Umbilical cord (tissue), 1 donor: ENCODE measurements at regions not wholly inside any gene's neighbourhood (a gene's known extent, or its start where the extent isn't known, plus 50 kb on each side); places are given as distances from the start of the nearest gene placed in this dataset.
A peak's percentile ranks its signal among the peaks of the same experiment; 100 is the strongest.
"Not testable (repeated sequence)": the region's sequence is repeated elsewhere in the genome, so short reads cannot be mapped to it uniquely, and the experiment has no call there.

ENCODE experiments used
- DNase-seq: peaks from one replicate; pipeline ENCODE4 v3.0.0-alpha.2; 2015; ENCODE audit warnings: low spot score

DNA sequence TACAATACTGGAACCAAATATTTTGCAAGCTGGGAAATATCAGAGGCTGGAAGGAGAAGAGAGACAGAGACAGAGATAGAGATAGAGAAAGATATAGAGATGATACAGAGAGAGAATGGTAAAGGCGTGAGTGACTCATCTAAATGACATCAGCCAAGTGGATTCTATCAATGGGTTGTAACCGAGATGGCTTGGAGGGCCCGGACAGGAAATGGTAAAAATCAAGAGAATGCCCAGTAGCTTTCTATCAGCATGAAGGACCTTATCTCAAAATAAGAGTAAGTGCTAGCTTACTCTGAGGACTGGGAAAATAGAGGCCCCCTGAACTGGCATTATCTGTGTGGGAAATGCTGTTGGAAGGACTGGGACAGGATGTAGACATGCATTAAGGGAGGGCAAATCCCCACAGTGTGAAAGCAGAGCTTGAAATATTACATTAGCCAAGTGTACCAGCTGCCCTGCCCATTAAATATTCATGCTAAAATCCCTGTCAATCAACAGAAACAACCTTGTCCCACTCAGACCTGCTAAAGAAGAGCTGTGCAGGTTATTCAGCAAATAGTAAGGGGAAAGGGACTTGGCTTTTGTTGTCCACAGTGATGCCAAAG lies 76.6 kb upstream of the ZNF644 start:
- peak; percentile 15 for DNase-seq

DNA sequence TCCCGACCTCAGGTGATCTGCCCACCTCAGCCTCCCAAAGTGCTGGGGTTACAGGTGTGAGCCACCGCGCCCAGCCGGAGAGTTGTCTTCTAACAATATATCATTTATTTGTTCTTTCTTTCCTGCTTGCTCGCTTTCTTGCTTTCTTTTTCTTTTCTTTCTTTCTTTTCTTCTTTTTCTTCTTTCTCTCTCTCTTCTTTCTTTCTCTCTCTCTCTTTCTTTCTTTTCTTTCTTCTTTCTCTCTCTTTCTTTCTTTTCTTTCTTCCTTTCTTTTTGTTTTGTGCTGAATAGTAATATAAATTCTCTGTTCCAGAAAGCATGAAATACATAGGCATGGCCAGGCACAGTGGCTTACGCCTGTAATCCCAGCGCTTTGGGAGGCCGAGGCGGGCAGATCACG lies 73.5 kb upstream of the ZNF644 start:
- not testable (repeated sequence) for DNase-seq

DNA sequence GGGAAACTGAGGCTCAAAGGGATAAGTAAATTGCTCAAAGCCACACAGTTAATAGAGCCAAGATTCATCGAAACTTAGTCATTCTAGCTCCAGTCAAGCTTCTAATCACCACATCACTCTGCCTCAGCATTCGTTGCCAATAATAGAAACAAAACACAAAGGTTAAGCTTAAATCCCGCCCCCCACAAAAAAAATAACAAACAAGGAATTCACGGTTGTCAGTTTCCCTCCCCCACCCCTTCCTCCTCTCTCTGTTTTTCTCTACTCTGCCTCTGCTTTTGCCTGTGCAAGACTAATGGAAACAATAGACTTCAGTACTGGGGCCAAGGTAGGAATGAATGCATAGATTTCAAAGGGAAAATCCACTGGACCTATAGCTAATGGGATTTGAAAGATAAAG lies 70.7 kb upstream of the ZNF644 start:
- DNase-seq = no peak

DNA sequence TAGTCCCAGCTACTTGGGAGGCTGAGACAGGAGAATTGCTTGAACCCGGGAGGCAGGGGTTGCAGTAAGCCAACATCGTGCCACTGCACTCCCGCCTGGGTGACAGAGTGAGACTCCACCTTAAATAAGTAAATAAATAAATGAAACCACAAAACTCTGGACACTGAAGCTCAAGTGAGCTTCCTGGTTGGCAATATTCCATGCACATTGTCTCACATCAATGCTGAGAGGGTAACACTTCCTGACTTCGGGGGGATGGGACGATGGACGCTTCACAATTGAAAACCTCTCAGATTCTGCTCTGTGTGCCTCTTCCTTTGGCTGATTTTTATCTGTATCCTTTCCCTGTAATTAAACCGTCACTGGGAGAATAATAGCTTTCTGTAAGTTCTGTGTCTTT lies 70.0 kb upstream of the ZNF644 start:
- DNase-seq = no peak

DNA sequence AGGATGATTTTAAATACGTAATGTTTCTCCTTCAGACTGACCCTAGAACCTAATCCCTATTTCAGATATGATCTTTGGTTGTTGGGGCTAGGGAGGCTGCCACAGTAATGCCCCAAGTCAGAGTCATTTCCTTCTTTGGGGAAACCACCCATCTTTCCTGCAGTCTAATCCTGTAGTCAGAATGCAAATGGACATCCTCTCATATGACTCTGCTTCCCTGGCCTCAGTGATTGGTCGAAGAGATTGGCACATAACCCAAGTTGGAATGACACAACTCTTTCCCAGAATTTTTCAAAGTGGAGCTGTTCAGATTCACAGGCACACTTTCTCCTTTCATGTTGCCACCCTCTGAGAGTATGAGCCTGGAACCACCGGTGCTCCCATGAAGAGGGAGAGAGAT lies 58.8 kb upstream of the ZNF644 start:
- no peak for DNase-seq

DNA sequence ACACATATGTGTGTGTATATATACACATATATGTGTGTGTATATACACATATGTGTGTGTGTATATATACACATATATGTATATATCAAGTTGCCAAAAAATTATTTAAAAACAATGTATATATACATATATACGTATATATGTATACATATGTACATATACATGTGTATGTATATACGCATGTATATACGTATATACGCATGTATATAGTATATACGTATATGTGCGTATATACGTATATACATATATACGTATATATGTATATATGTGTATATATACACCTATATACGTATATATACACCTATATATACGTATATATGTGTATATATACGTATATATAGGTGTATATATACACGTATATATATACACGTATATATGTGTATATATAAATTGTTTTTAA lies 57.0 kb upstream of the ZNF644 start:
- no peak for DNase-seq

DNA sequence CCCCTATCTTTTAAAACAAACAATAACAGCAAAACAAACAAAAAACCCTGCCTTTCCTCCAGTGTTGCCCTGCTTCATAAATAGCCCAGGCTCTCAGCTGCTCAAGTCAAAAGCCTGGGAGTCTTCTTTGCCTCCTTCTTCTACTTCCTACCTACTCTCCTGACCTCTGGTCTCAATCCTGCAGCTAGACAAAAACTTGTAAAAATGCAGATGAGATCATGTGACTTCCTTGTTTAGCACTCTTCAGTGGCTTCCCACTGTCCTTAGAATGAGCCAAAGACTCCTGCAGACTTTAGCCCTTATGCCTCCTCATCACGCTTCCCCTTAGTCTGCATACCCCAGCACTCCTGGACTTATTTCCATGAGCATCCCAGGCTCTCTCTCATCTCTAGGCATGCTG lies 55.0 kb upstream of the ZNF644 start:
- no peak for DNase-seq

DNA sequence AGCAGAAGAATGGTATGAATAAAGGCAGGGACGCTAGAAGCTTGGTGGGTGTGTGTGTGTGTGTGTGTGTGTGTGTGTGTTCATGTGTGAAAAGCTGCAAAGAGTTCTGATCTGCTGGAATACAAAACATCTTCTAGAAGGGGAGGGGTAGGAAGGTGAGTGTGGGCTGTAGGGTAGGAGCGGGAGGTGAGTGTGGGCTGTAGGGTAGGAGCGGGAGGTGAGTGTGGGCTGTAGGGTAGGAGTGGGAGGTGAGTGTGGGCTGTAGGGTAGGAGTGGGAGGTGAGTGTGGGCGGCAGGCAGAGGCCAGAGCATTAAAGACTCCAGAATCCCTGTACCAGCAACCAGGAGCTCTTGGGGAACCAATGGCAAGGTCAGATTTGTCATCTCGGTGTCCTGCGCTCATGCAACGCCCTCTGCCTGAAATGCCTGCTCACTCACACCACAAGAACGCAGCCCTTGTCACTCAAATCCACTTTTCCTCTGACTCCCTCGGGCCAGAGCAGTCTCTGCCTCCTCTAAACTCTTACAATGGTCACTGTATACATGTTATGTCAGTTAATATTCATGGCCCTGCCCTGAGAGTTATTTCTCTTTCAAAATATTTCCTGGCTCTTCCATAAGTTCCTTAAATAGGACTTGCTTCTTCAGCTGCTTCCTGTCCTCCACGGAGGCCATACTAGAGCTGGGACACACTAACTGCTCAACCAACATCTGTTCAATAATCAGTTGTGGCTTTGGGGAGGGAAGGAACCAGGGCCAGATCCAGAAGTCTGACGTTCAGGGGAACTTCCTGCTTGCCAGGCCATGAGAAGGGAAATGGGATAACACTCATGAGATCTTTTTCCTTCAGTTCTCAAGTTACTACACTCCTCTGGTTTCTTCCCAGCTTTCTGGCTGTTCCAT lies 53.6 kb upstream of the ZNF644 start:
- no peak for DNase-seq

DNA sequence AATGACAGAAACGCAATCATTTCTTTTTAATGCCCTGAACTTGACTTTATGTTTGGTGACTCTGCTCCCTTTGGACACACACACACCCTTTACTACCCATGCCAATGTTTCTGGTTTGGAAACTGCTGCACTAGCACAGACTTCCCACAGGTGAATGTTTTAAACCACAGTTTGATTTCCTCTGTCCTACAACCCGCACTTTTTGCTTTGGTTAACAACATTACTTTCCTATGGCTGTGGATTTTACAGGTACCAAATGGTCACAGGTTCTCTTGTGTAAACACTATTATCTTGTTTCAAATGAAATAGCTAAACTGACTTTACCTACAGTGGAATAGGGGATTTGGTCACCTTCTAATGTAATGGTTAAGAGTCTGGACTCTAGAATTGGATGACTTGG lies 51.5 kb upstream of the ZNF644 start:
- DNase-seq = no peak

DNA sequence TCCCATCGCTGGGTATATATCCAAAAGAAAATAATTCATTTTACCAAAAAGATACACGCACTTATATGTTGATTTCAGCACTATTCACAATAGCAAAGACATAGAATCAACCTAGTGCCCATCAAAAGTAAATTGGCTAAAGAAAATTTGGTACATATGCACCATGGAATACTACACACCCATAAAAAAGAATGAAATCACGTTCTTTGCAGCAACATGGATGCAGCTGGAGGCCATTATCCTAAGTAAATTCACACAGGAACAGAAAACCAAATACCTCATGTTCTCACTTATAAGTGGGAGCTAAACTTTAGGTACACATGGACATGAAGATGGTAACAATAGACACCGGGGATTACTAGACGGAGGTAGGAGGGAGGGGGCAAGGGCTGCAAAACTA lies 50.0 kb upstream of the ZNF644 start:
- DNase-seq = no peak
